ENCODE measurements at regions not wholly inside any gene's neighbourhood (a gene's known extent, or its start where the extent isn't known, plus 50 kb on each side); places are given as distances from the start of the nearest gene placed in this dataset.

- TF ChIP-seq CTCF (IDR thresholded peaks at IDR 0.05) (no peak), POLR2AphosphoS5 (IDR thresholded peaks at IDR 0.05) (no peak), POLR2A (IDR thresholded peaks at IDR 0.05) (no peak)
Observed at GRCh38 chrX:87392369-87392768, 125.2 kb upstream of the KLHL4 start.
